GM10266 (cell line): ENCODE measurements at regions not wholly inside any gene's neighbourhood (a gene's known extent, or its start where the extent isn't known, plus 50 kb on each side); places are given as distances from the start of the nearest gene placed in this dataset.

Experiments used
- DNase-seq: peaks from one replicate; pipeline ENCODE4 v3.0.0; 2012; ENCODE audit errors: extremely low spot score
- CTCF ChIP-seq: IDR thresholded peaks from 2 replicates; pipeline ENCODE4 v1.5.1; 2012; ENCODE audit warnings: mild to moderate bottlenecking, low read depth; ENCODE audit not compliant: control insufficient read depth, insufficient read depth; ENCODE audit errors: missing control alignments

GRCh38 chr1:43069461-43070050 is 102.5 kb downstream of the EBNA1BP2 start:
- DNase-seq, result no peak
- no peak for TF ChIP-seq CTCF

- no peak for TF ChIP-seq CTCF
- no peak for DNase-seq
Observed at GRCh38 chr1:43068911-43069310, 103.2 kb downstream of the EBNA1BP2 start.

GRCh38 chr1:43067977-43068751 is 103.9 kb downstream of the EBNA1BP2 start:
- TF ChIP-seq CTCF, result no peak
- no peak for DNase-seq

- DNase-seq, result no peak
- TF ChIP-seq CTCF, result no peak
Observed at GRCh38 chr1:43067233-43067745, 104.8 kb downstream of the EBNA1BP2 start.

GRCh38 chr1:43066578-43066977 is 105.5 kb downstream of the EBNA1BP2 start:
- no peak for DNase-seq
- TF ChIP-seq CTCF, result no peak

- no peak for TF ChIP-seq CTCF
- no peak for DNase-seq
Observed at GRCh38 chr1:43065616-43066399, 106.3 kb downstream of the EBNA1BP2 start.
